A673 (cell line): ENCODE measurements at regions not wholly inside any gene's neighbourhood (a gene's known extent, or its start where the extent isn't known, plus 50 kb on each side); places are given as distances from the start of the nearest gene placed in this dataset.

ENCODE experiments used
- BruUV-seq: library from RNA; stranded (reverse); fragments of 400-500 nt; replicated peaks from 2 replicates; lab custom pipeline; 2021; lab: Mats Ljungman, UMichigan
- CTCF ChIA-PET: fragments of 300-600 bp; sonication (Branson Sonifier 250); formaldehyde crosslinking; loops from one replicate; lab custom pipeline; 2022; ENCODE audit warnings: antibody characterized with exemption; lab: Charles Lee
- POLR2A ChIA-PET: fragments of 300-600 bp; sonication (Branson Sonifier 250); formaldehyde crosslinking; loops from one replicate; lab custom pipeline; 2022; ENCODE audit warnings: antibody characterized with exemption; ENCODE audit not compliant: low non-redundant PET; lab: Charles Lee
- DNase-seq: peaks from one replicate; pipeline ENCODE4 v3.0.0-alpha.2; 2015; ENCODE audit warnings: low spot score
- H3K27ac ChIP-seq: fragments of 200-600 bp; sonication (generic); 2 replicates; pipeline ENCODE4 v1.5.1; 2016; ENCODE audit warnings: mixed run types, low read depth, mild to moderate bottlenecking, mixed read lengths, antibody characterized with exemption, low read length; ENCODE audit not compliant: poor library complexity, severe bottlenecking
- H3K27me3 ChIP-seq: fragments of 200-600 bp; sonication (generic); replicated peaks from 2 replicates; pipeline ENCODE4 v1.6.1; 2017; ENCODE audit warnings: mixed run types, low read depth, mild to moderate bottlenecking, mixed read lengths, antibody characterized with exemption, low read length; ENCODE audit not compliant: insufficient read depth, poor library complexity
- H3K36me3 ChIP-seq: fragments of 200-600 bp; sonication (generic); 2 replicates; pipeline ENCODE4 v1.6.1; 2016; ENCODE audit warnings: mixed run types, mild to moderate bottlenecking, mixed read lengths, antibody characterized with exemption, low read length; ENCODE audit not compliant: insufficient read depth, poor library complexity, severe bottlenecking
- H3K4me1 ChIP-seq: fragments of 200-600 bp; sonication (generic); 2 replicates; pipeline ENCODE4 v1.6.1; 2017; ENCODE audit warnings: mixed run types, mild to moderate bottlenecking, mixed read lengths, antibody characterized with exemption, low read length; ENCODE audit not compliant: insufficient read depth, poor library complexity, severe bottlenecking
- H3K4me3 ChIP-seq: fragments of 200-600 bp; sonication (generic); 2 replicates; pipeline ENCODE4 v1.5.1; 2016; ENCODE audit warnings: low read depth, mixed run types, mild to moderate bottlenecking, mixed read lengths, low read length; ENCODE audit not compliant: poor library complexity, severe bottlenecking
- H3K9me3 ChIP-seq: fragments of 200-600 bp; sonication (generic); 2 replicates; pipeline ENCODE4 v1.6.1; 2016; ENCODE audit warnings: mixed run types, low read depth, mild to moderate bottlenecking, mixed read lengths, antibody characterized with exemption, low read length; ENCODE audit not compliant: poor library complexity, severe bottlenecking
- EZH2 ChIP-seq: fragments of 200-600 bp; sonication (generic); IDR thresholded peaks from 2 replicates; pipeline ENCODE4 v1.6.1; 2017; ENCODE audit warnings: borderline replicate concordance, low read depth, mild to moderate bottlenecking, mixed read lengths, antibody characterized with exemption, low read length; ENCODE audit not compliant: poor library complexity, severe bottlenecking
- intact Hi-C: fragments of 100-400 bp; cut with micrococcal nuclease; formaldehyde crosslinking; loops from one replicate; pipeline ENCODE4 v1.10.0; 2022; ENCODE audit not compliant: unreplicated experiment
- TF ChIP-seq, protein P1 (sequence below): fragments of 300-800, 200-600 bp; sonication (generic); conservative IDR thresholded peaks from 2 replicates; pipeline ENCODE4 v1.5.1; 2017; ENCODE audit warnings: low read depth, mild to moderate bottlenecking, antibody characterized with exemption, low read length, moderate library complexity, mixed read lengths

DNA sequence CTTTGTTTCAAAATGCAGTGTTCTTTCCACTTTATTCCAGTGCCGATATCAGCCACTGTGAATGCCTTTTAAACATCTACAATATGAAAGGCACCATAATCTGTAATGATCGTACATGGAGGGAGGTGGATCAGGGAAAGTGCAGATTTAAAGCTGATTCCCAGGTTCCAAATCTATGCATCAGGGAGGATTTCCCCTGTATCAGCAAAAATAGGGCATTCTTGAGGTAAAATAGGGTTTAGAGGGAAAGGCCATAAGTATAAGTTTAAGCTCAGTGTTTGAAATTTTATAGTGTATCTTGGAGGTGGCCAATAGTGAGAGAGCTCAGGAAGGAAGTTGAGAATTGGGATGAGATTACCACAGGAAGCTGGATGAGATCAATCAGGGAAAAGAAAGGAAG, 289.7 kb upstream of the ID4 start:
- BruUV-seq = no TSS peak
- TF ChIP-seq EZH2 = no peak
- TF ChIP-seq, protein P1, sequence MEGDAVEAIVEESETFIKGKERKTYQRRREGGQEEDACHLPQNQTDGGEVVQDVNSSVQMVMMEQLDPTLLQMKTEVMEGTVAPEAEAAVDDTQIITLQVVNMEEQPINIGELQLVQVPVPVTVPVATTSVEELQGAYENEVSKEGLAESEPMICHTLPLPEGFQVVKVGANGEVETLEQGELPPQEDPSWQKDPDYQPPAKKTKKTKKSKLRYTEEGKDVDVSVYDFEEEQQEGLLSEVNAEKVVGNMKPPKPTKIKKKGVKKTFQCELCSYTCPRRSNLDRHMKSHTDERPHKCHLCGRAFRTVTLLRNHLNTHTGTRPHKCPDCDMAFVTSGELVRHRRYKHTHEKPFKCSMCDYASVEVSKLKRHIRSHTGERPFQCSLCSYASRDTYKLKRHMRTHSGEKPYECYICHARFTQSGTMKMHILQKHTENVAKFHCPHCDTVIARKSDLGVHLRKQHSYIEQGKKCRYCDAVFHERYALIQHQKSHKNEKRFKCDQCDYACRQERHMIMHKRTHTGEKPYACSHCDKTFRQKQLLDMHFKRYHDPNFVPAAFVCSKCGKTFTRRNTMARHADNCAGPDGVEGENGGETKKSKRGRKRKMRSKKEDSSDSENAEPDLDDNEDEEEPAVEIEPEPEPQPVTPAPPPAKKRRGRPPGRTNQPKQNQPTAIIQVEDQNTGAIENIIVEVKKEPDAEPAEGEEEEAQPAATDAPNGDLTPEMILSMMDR = no peak
- Histone ChIP-seq H3K4me3 (no peak overlapping the region), H3K27me3 (no peaks in the 10 kb centered on the region), H3K27ac (no peak overlapping the region), H3K4me1 (no peaks in the 10 kb centered on the region), H3K9me3 (no peaks in the 10 kb centered on the region), H3K36me3 (no peaks in the 10 kb centered on the region)
- POLR2A ChIA-PET = no interaction called here
- intact Hi-C loops = no loop called here
- DNase-seq = no peak
- CTCF ChIA-PET = no interaction called here

DNA sequence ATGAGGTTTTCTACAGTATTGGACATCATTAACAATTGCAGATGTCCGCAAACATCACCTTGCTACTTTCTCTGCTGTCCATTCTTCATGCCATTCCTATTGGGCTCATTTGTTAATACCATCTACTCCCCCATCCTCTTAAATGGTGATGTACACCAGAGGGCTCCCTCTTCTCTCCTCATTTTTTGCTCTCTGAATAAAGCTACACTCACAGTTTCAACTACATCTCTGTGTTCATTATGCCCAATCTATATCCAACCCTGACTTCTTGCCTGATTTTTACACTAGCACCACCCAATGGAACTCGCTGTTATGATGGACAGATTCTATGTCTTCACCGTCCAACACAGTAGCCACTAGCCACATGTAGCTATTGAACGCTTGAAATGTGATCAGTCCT, 288.1 kb upstream of the ID4 start:
- H3K4me1 ChIP-seq = no peaks in the 10 kb centered on the region
- POLR2A ChIA-PET = interaction anchor here (0.6 kb wide), 1 partner anchor 107 kb away, joined by 3 read pairs; no protein-coding TSS in a partner anchor
- H3K27ac ChIP-seq = no peak overlapping the region
- DNase-seq = peak; percentile 9
- CTCF ChIA-PET = no interaction called here
- H3K4me3 ChIP-seq = no peak overlapping the region
- TF ChIP-seq EZH2 = no peak
- TF ChIP-seq, protein P1 = peak; percentile 41; the same call in 1 of the 2 replicates
- H3K36me3 ChIP-seq = no peaks in the 10 kb centered on the region
- BruUV-seq = no TSS peak
- intact Hi-C loops = no loop called here
- no peaks in the 10 kb centered on the region for H3K27me3 ChIP-seq
- peaks cover 4% of the 10 kb centered on the region for H3K9me3 ChIP-seq

DNA sequence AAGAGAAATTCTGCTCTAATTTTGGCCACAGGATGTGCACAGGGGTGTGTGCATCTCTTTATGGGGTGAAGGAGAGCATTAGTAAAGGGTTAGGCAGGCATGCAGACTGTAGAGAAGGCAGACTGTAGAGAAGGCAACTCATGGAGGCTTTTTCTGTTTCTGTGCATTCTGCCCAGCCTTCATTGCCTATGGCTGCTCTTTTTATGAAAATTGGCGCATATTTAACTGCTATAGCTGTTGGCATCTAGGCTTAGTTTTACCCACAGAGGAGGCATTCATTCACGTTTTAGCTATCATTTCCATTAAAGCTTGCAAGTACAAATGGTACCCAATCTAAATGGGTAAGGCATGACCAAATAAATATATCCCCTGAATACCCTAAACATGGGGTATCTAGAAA, 286.8 kb upstream of the ID4 start:
- Histone ChIP-seq H3K36me3 (no peaks in the 10 kb centered on the region), H3K27ac (no peak overlapping the region), H3K4me1 (no peaks in the 10 kb centered on the region), H3K9me3 (peaks cover 4% of the 10 kb centered on the region), H3K27me3 (no peaks in the 10 kb centered on the region), H3K4me3 (no peak overlapping the region)
- intact Hi-C loops = no loop called here
- DNase-seq = no peak
- POLR2A ChIA-PET = no interaction called here
- TF ChIP-seq EZH2 = no peak
- TF ChIP-seq, protein P1 = no peak
- CTCF ChIA-PET = no interaction called here
- BruUV-seq = no TSS peak
